NCI-H1105 treated with DMSO at 0.1 percent for 48 hours (cell line): ENCODE measurements at regions not wholly inside any gene's neighbourhood (a gene's known extent, or its start where the extent isn't known, plus 50 kb on each side); places are given as distances from the start of the nearest gene placed in this dataset.

Source experiments
- DNase-seq: peaks from one replicate; lab custom pipeline; 2025; lab: John Stamatoyannopoulos, UW

- no peak for DNase-seq
These were observed 555.3 kb upstream of the CELF2 start for GRCh38 chr10:10462151-10462941.

- DNase-seq, result no peak
These were observed 545.9 kb upstream of the CELF2 start for GRCh38 chr10:10471758-10472157.

- no peak for DNase-seq
These were observed 541.9 kb upstream of the CELF2 start for GRCh38 chr10:10475812-10476211.

- DNase-seq, result no peak
These were observed 539.8 kb upstream of the CELF2 start for GRCh38 chr10:10477844-10478243.

GRCh38 chr10:10479465-10479864, 538.2 kb upstream of the CELF2 start:
- no peak for DNase-seq

- DNase-seq, result no peak
These were observed 535.1 kb upstream of the CELF2 start for GRCh38 chr10:10482613-10483012.

- no peak for DNase-seq
These were observed 528.6 kb upstream of the CELF2 start for GRCh38 chr10:10489076-10489475.

GRCh38 chr10:10489805-10490571, 527.7 kb upstream of the CELF2 start:
- no peak for DNase-seq

GRCh38 chr10:10490581-10490980, 527.1 kb upstream of the CELF2 start:
- no peak for DNase-seq

GRCh38 chr10:10492420-10492819, 525.3 kb upstream of the CELF2 start:
- no peak for DNase-seq

- no peak for DNase-seq
These were observed 523.8 kb upstream of the CELF2 start for GRCh38 chr10:10493833-10494232.

- DNase-seq, result no peak
These were observed 520.4 kb upstream of the CELF2 start for GRCh38 chr10:10497245-10497644.

GRCh38 chr10:10498781-10499180, 518.9 kb upstream of the CELF2 start:
- no peak for DNase-seq

GRCh38 chr10:10499839-10500238, 517.8 kb upstream of the CELF2 start:
- DNase-seq, result no peak

GRCh38 chr10:10500937-10501336, 516.7 kb upstream of the CELF2 start:
- DNase-seq, result no peak

GRCh38 chr10:10503772-10504171, 513.9 kb upstream of the CELF2 start:
- DNase-seq, result no peak

GRCh38 chr10:10508211-10508610, 509.5 kb upstream of the CELF2 start:
- no peak for DNase-seq

- DNase-seq, result no peak
These were observed 507.5 kb upstream of the CELF2 start for GRCh38 chr10:10510179-10510578.

- DNase-seq, result no peak
These were observed 504.6 kb upstream of the CELF2 start for GRCh38 chr10:10513067-10513466.

GRCh38 chr10:10513898-10514297, 503.8 kb upstream of the CELF2 start:
- DNase-seq, result no peak

GRCh38 chr10:10514797-10515196, 502.9 kb upstream of the CELF2 start:
- no peak for DNase-seq

GRCh38 chr10:10515479-10516204, 502.0 kb upstream of the CELF2 start:
- DNase-seq, result no peak
